Ishikawa (cell line): ENCODE measurements at regions not wholly inside any gene's neighbourhood (a gene's known extent, or its start where the extent isn't known, plus 50 kb on each side); places are given as distances from the start of the nearest gene placed in this dataset.

Source experiments
- CEBPB ChIP-seq: IDR thresholded peaks from 2 replicates; pipeline ENCODE4 v1.6.1; 2012
- CREB1 ChIP-seq: IDR thresholded peaks from 2 replicates; pipeline ENCODE4 v1.6.1; 2012; ENCODE audit warnings: low read depth
- EP300 ChIP-seq: IDR thresholded peaks from 2 replicates; pipeline ENCODE4 v1.6.1; 2012; ENCODE audit warnings: borderline replicate concordance
- FOXM1 ChIP-seq: IDR thresholded peaks from 2 replicates; pipeline ENCODE4 v1.6.1; 2012; ENCODE audit warnings: low read depth, borderline replicate concordance
- MAX ChIP-seq: IDR thresholded peaks from 2 replicates; pipeline ENCODE4 v1.6.1; 2012
- NFIC ChIP-seq: IDR thresholded peaks from 2 replicates; pipeline ENCODE4 v1.6.1; 2012
- RAD21 ChIP-seq: IDR thresholded peaks from 2 replicates; pipeline ENCODE4 v1.6.1; 2012; ENCODE audit warnings: low read depth
- REST ChIP-seq: IDR thresholded peaks from 2 replicates; pipeline ENCODE4 v1.6.1; 2012; ENCODE audit warnings: low read depth, mild to moderate bottlenecking
- TAF1 ChIP-seq: IDR thresholded peaks from 2 replicates; pipeline ENCODE4 v1.6.1; 2012; ENCODE audit warnings: low read depth, mild to moderate bottlenecking
- TCF12 ChIP-seq: IDR thresholded peaks from 2 replicates; pipeline ENCODE4 v1.6.1; 2012; ENCODE audit warnings: low read depth
- TEAD4 ChIP-seq: IDR thresholded peaks from 2 replicates; pipeline ENCODE4 v1.6.1; 2012
- USF1 ChIP-seq: IDR thresholded peaks from 2 replicates; pipeline ENCODE4 v1.6.1; 2012
- YY1 ChIP-seq: IDR thresholded peaks from 2 replicates; pipeline ENCODE4 v1.6.1; 2012; ENCODE audit warnings: low read depth
- ZBTB7A ChIP-seq: IDR thresholded peaks from 2 replicates; pipeline ENCODE4 v1.6.1; 2012; ENCODE audit warnings: low read depth

GRCh38 chr9:126095546-126096190, 231.0 kb upstream of the MVB12B start:
- no peak for TF ChIP-seq FOXM1
- no peak for TF ChIP-seq EP300
- no peak for TF ChIP-seq NFIC
- no peak for TF ChIP-seq TAF1
- no peak for TF ChIP-seq TEAD4
- TF ChIP-seq REST = no peak
- no peak for TF ChIP-seq YY1
- no peak for TF ChIP-seq CEBPB
- no peak for TF ChIP-seq ZBTB7A
- no peak for TF ChIP-seq TCF12

GRCh38 chr9:126096340-126096739, 230.3 kb upstream of the MVB12B start:
- TF ChIP-seq REST = no peak
- no peak for TF ChIP-seq USF1
- TF ChIP-seq NFIC = no peak
- no peak for TF ChIP-seq YY1

- TF ChIP-seq REST (no peak), NFIC (no peak), USF1 (no peak), RAD21 (no peak), TAF1 (no peak), CEBPB (no peak), CREB1 (no peak), FOXM1 (no peak), MAX (no peak)
These were observed 228.9 kb upstream of the MVB12B start for GRCh38 chr9:126097679-126098078.

- TF ChIP-seq TAF1 = no peak
- no peak for TF ChIP-seq REST
- no peak for TF ChIP-seq TEAD4
- TF ChIP-seq NFIC = no peak
- TF ChIP-seq ZBTB7A = no peak
These were observed 220.2 kb upstream of the MVB12B start for GRCh38 chr9:126106404-126106803.
